Esophagus muscularis mucosa (tissue), 4 donors: ENCODE measurements at regions not wholly inside any gene's neighbourhood (a gene's known extent, or its start where the extent isn't known, plus 50 kb on each side); places are given as distances from the start of the nearest gene placed in this dataset.

Source experiments
- DNase-seq: peaks from one replicate; pipeline ENCODE4 v3.0.0-alpha.2; 2017; ENCODE audit errors: extremely low spot score
- H3K27ac ChIP-seq, 4 donors: fragments of 200-600 bp; sonication (generic); replicated peaks in 1 of 4; 1 replicate in 3 of 4; 2 replicates in 1 of 4; pipeline ENCODE4 v1.5.1; 2016 to 2019; ENCODE audit warnings: mild to moderate bottlenecking in 1 of 4
- H3K27me3 ChIP-seq, 4 donors: fragments of 200-600 bp; sonication (generic); one replicate each; pipeline versions ENCODE4 v1.5.1 to v1.6.0; 2016 to 2019
- H3K36me3 ChIP-seq, 4 donors: fragments of 200-600 bp; sonication (generic); one replicate each; pipeline ENCODE4 v1.5.1; 2016 to 2019
- H3K4me1 ChIP-seq, 4 donors: fragments of 200-600 bp; sonication (generic); one replicate each; pipeline ENCODE4 v1.5.1; 2016 to 2019
- H3K4me3 ChIP-seq, 4 donors: fragments of 200-600 bp; sonication (generic); 1 replicate in 2 of 4; 2 replicates in 2 of 4; pipeline ENCODE4 v1.5.1; 2016 to 2019; ENCODE audit warnings: mild to moderate bottlenecking in 4 of 4, moderate library complexity in 1 of 4
- H3K9me3 ChIP-seq, 4 donors: fragments of 200-600 bp; sonication (generic); 1 replicate in 3 of 4; 2 replicates in 1 of 4; pipeline ENCODE4 v1.5.1; 2016 to 2019
- CTCF ChIP-seq, 3 experiments: fragments of 200-600 bp in 2 of 3; fragments of 450-650 bp in 1 of 3; sonication (generic) in 2 of 3; IDR thresholded peaks; one replicate each; pipeline ENCODE4 v1.5.1; 2017 to 2019; ENCODE audit warnings: antibody characterized with exemption in 3 of 3, mild to moderate bottlenecking in 2 of 3, moderate library complexity in 1 of 3
- EP300 ChIP-seq: sonication (generic); formaldehyde crosslinking; IDR thresholded peaks from one replicate; pipeline ENCODE4 v1.6.1; 2017; ENCODE audit warnings: antibody characterized with exemption
- POLR2A ChIP-seq: fragments of 450-650 bp; IDR thresholded peaks from one replicate; pipeline ENCODE4 v1.6.1; 2017; ENCODE audit warnings: antibody characterized with exemption, moderate library complexity, mild to moderate bottlenecking, low read depth
- POLR2AphosphoS5 ChIP-seq, 2 donors: sonication (generic); formaldehyde crosslinking; IDR thresholded peaks; one replicate each; pipeline ENCODE4 v1.6.1; 2017; ENCODE audit warnings: antibody characterized with exemption in 2 of 2
- WGBS: methylation state at CpG from one replicate; pipeline ENCODE4 v1.1.5; 2018; 5-methylcytosine and 5-hydroxymethylcytosine counted together
- intact Hi-C: fragments of 100-400 bp; cut with DNase I; formaldehyde crosslinking; loops from one replicate; pipeline ENCODE4 v1.15.1; 2023

- no peaks in the 10 kb centered on the region for H3K36me3 ChIP-seq
- TF ChIP-seq POLR2AphosphoS5 (IDR thresholded peaks at IDR 0.05) (no peak), POLR2A (no peak), CTCF (IDR thresholded peaks at IDR 0.05) (no peak), EP300 (no peak)
- H3K27me3 ChIP-seq, result no peaks in the 10 kb centered on the region
- no peaks in the 10 kb centered on the region for H3K9me3 ChIP-seq
- H3K4me1 ChIP-seq, result peaks cover 0 to 13% (median 7%) of the 10 kb centered on the region in 4 donors
- H3K27ac ChIP-seq, result no peak overlapping the region
- WGBS, result 59% methylated on average over 3 of the region's 3 CpGs
- no peak for DNase-seq
- no peak overlapping the region for H3K4me3 ChIP-seq
- intact Hi-C loops, result no loop called here
Observed at GRCh38 chr7:41910940-41911600, 208.2 kb upstream of the INHBA start.

GRCh38 chr7:41907444-41907843 is 204.6 kb upstream of the INHBA start:
- intact Hi-C loops, result no loop called here

GRCh38 chr7:41900532-41900931 is 197.6 kb upstream of the INHBA start:
- TF ChIP-seq EP300, result no peak
- intact Hi-C loops, result no loop called here
- no peak for DNase-seq
- no peaks in the 10 kb centered on the region for H3K4me1 ChIP-seq
- H3K27ac ChIP-seq, result no peak overlapping the region
- H3K36me3 ChIP-seq, result no peaks in the 10 kb centered on the region
- no peaks in the 10 kb centered on the region for H3K27me3 ChIP-seq
- H3K9me3 ChIP-seq, result peaks cover 0 to 2% (median 0%) of the 10 kb centered on the region in 4 donors
- no peak overlapping the region for H3K4me3 ChIP-seq
- WGBS, result 81% methylated on average over 2 of the region's 2 CpGs

More at GRCh38 chr7:41907444-41907843, 204.6 kb upstream of the INHBA start:
- Histone ChIP-seq H3K27me3 (no peaks in the 10 kb centered on the region), H3K4me1 (no peaks in the 10 kb centered on the region), H3K27ac (no peak overlapping the region), H3K36me3 (no peaks in the 10 kb centered on the region), H3K9me3 (peaks cover 0 to 3% (median 0%) of the 10 kb centered on the region in 4 donors), H3K4me3 (no peak overlapping the region)
- no peak for TF ChIP-seq POLR2A
- no peak for TF ChIP-seq EP300
- TF ChIP-seq CTCF (IDR thresholded peaks at IDR 0.05), result no peak
- TF ChIP-seq POLR2AphosphoS5 (IDR thresholded peaks at IDR 0.05), result no peak
- no peak for DNase-seq

DNA sequence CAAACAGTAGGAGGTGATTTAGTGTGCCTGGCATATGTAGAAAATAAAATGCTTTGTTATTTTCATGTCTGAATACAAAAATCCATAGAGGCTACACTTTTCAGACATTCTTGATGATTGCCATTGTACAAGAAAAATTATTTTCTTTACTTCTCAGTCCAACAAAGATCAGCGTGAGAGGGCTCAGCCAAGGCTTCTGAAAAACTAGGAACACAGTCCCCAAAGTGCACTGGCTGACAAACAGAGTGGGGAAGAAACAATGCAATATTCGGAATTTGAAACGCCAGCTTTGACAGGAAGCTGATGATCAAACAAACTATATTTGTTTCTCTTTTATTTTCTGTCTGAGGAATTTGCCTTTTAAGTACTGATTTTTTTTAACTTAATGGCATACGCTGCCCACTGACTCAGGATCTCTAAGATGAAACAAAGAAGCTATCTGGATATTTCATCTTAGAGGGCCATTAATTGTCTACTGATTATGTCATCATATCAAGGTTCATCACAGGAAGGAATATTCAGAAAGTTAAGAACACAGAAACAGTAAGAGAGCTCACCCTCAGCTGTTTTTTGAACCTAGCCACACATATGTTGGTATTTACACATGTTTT is 197.0 kb upstream of the INHBA start:
- no peak overlapping the region for H3K27ac ChIP-seq
- WGBS, result 46% methylated on average over 4 of the region's 4 CpGs
- intact Hi-C loops, result no loop called here
- no peaks in the 10 kb centered on the region for H3K4me1 ChIP-seq
- no peak overlapping the region for H3K4me3 ChIP-seq
- DNase-seq, result no peak
- H3K9me3 ChIP-seq, result no peaks in the 10 kb centered on the region
- H3K27me3 ChIP-seq, result no peaks in the 10 kb centered on the region
- H3K36me3 ChIP-seq, result no peaks in the 10 kb centered on the region
- TF ChIP-seq POLR2A, result no peak
- no peak for TF ChIP-seq POLR2AphosphoS5 (IDR thresholded peaks at IDR 0.05)

- no peaks in the 10 kb centered on the region for H3K4me1 ChIP-seq
- DNase-seq, result no peak
- WGBS, result 87% methylated on average over 2 of the region's 2 CpGs
- H3K36me3 ChIP-seq, result no peaks in the 10 kb centered on the region
- no peak overlapping the region for H3K4me3 ChIP-seq
- H3K27ac ChIP-seq, result no peak overlapping the region
- no peaks in the 10 kb centered on the region for H3K27me3 ChIP-seq
- TF ChIP-seq CTCF (IDR thresholded peaks at IDR 0.05), result no peak
- no peak for TF ChIP-seq POLR2AphosphoS5 (IDR thresholded peaks at IDR 0.05)
- no peak for TF ChIP-seq POLR2A
- no peak for TF ChIP-seq EP300
- no peaks in the 10 kb centered on the region for H3K9me3 ChIP-seq
- intact Hi-C loops, result no loop called here
Observed at GRCh38 chr7:41893656-41894055, 190.8 kb upstream of the INHBA start.
